Mucosa of descending colon (tissue), 3 donors: ENCODE measurements at regions not wholly inside any gene's neighbourhood (a gene's known extent, or its start where the extent isn't known, plus 50 kb on each side); places are given as distances from the start of the nearest gene placed in this dataset.

Experiments used
- ATAC-seq: fragments of 200-7000 bp; cut with Tn5 transposase; one replicate; pipeline ENCODE4 v1.9.1; 2020; ENCODE audit warnings: mild to moderate bottlenecking, moderate library complexity
- DNase-seq, 3 donors: peaks; one replicate each; pipeline ENCODE4 v3.0.0-alpha.2; 2020
- H3K36me3 ChIP-seq: fragments of 200-600 bp; one replicate; pipeline ENCODE4 v1.8.0; 2021; ENCODE audit warnings: low read depth, mild to moderate bottlenecking
- H3K4me1 ChIP-seq: fragments of 200-600 bp; one replicate; pipeline ENCODE4 v1.8.0; 2021; ENCODE audit warnings: low read depth, mild to moderate bottlenecking
- H3K4me3 ChIP-seq: fragments of 200-600 bp; one replicate; pipeline ENCODE4 v1.8.0; 2021; ENCODE audit warnings: mild to moderate bottlenecking
- H3K9me3 ChIP-seq: fragments of 200-600 bp; one replicate; pipeline ENCODE4 v1.8.0; 2021; ENCODE audit warnings: mild to moderate bottlenecking
- CTCF ChIP-seq: fragments of 200-600 bp; IDR thresholded peaks from one replicate; pipeline ENCODE4 v1.8.0; 2022; ENCODE audit warnings: antibody characterized with exemption, mild to moderate bottlenecking
- intact Hi-C, 2 donors: fragments of 100-400 bp; cut with DNase I in 1 of 2; cut with micrococcal nuclease in 1 of 2; formaldehyde crosslinking; loops; one replicate each; pipeline versions ENCODE4 v1.11.0 to v1.11.1; 2022; cut with DNase I, micrococcal nuclease
- donor health status: DM: no; HTN: no; CAD: no; lungs with moderate emphysema.
- donor health status: DM: no; HTN: no; CAD: no.
- donor health status: DM: no; HTN: yes; CAD: no.

GRCh38 chr2:37842732-37843440 lies 82.2 kb upstream of the RMDN2 start:
- intact Hi-C loops = no loop called here
- ATAC-seq = no peak

GRCh38 chr2:37843556-37843955 lies 81.5 kb upstream of the RMDN2 start:
- DNase-seq = no peak
- no peaks in the 10 kb centered on the region for H3K4me1 ChIP-seq
- no peaks in the 10 kb centered on the region for H3K9me3 ChIP-seq
- intact Hi-C loops = no loop called here
- no peaks in the 10 kb centered on the region for H3K36me3 ChIP-seq
- TF ChIP-seq CTCF = no peak
- no peak overlapping the region for H3K4me3 ChIP-seq
- no peak for ATAC-seq

More at GRCh38 chr2:37842732-37843440, 82.2 kb upstream of the RMDN2 start:
- Histone ChIP-seq H3K36me3 (no peaks in the 10 kb centered on the region), H3K4me3 (no peak overlapping the region), H3K4me1 (no peaks in the 10 kb centered on the region), H3K9me3 (no peaks in the 10 kb centered on the region)
- no peak for TF ChIP-seq CTCF
- no peak for DNase-seq

- ATAC-seq (no peak), DNase-seq (no peak)
- no peaks in the 10 kb centered on the region for H3K4me1 ChIP-seq
- intact Hi-C loops = no loop called here
- H3K36me3 ChIP-seq = no peaks in the 10 kb centered on the region
- no peak overlapping the region for H3K4me3 ChIP-seq
- TF ChIP-seq CTCF = no peak
- H3K9me3 ChIP-seq = no peaks in the 10 kb centered on the region
Observed at GRCh38 chr2:37846207-37846606, 78.9 kb upstream of the RMDN2 start.

GRCh38 chr2:37847792-37848191 lies 77.3 kb upstream of the RMDN2 start:
- Histone ChIP-seq H3K4me1 (no peaks in the 10 kb centered on the region), H3K9me3 (no peaks in the 10 kb centered on the region), H3K36me3 (no peaks in the 10 kb centered on the region), H3K4me3 (no peak overlapping the region)
- DNase-seq (no peak), ATAC-seq (no peak)
- TF ChIP-seq CTCF = no peak
- intact Hi-C loops = no loop called here

- ATAC-seq (no peak), DNase-seq (no peak)
- no peaks in the 10 kb centered on the region for H3K36me3 ChIP-seq
- TF ChIP-seq CTCF = no peak
- H3K4me3 ChIP-seq = no peak overlapping the region
- H3K9me3 ChIP-seq = no peaks in the 10 kb centered on the region
- H3K4me1 ChIP-seq = no peaks in the 10 kb centered on the region
- intact Hi-C loops = no loop called here
Observed at GRCh38 chr2:37848451-37848850, 76.6 kb upstream of the RMDN2 start.

- DNase-seq = no peak
- Histone ChIP-seq H3K4me3 (no peak overlapping the region), H3K9me3 (no peaks in the 10 kb centered on the region), H3K4me1 (no peaks in the 10 kb centered on the region), H3K36me3 (no peaks in the 10 kb centered on the region)
- TF ChIP-seq CTCF = no peak
- intact Hi-C loops = no loop called here
- no peak for ATAC-seq
Observed at GRCh38 chr2:37849911-37850310, 75.2 kb upstream of the RMDN2 start.
